IMR-90 (cell line): ENCODE measurements at regions not wholly inside any gene's neighbourhood (a gene's known extent, or its start where the extent isn't known, plus 50 kb on each side); places are given as distances from the start of the nearest gene placed in this dataset.
A peak's percentile ranks its signal among the peaks of the same experiment; 100 is the strongest.

ENCODE experiments used
- ATAC-seq: fragments of 200-7000 bp; cut with Tn5 transposase; 2 replicates; pipeline ENCODE4 v1.9.1; 2020; ENCODE audit warnings: low read depth, mild to moderate bottlenecking, moderate library complexity
- BruUV-seq: library from RNA; stranded (reverse); fragments of 400-500 nt; replicated peaks from 2 replicates; lab custom pipeline; 2021; lab: Mats Ljungman, UMichigan
- CTCF ChIA-PET: fragments of 300-600 bp; formaldehyde crosslinking; extraction: SDS; loops from one replicate; lab custom pipeline; 2021; ENCODE audit warnings: antibody characterized with exemption; lab: Yijun Ruan, JAX
- POLR2A ChIA-PET: fragments of 300-600 bp; sonication (Branson Sonifier 250); formaldehyde crosslinking; loops from one replicate; lab custom pipeline; 2022; ENCODE audit warnings: antibody characterized with exemption; ENCODE audit not compliant: unreplicated experiment; lab: Charles Lee
- DNase-seq: peaks from one replicate; pipeline ENCODE4 v3.0.0; 2013
- H2AFZ ChIP-seq: replicated peaks from 2 replicates; pipeline ENCODE3; 2013; ENCODE audit warnings: low read length, mild to moderate bottlenecking; ENCODE audit not compliant: poor library complexity
- H2AK5ac ChIP-seq: 2 replicates; pipeline ENCODE4 v1.6.1; 2013; ENCODE audit warnings: low read depth, low read length, inconsistent platforms
- H2AK9ac ChIP-seq: replicated peaks from 2 replicates; pipeline ENCODE3; 2013; ENCODE audit warnings: mild to moderate bottlenecking, low read depth, low read length, moderate library complexity; ENCODE audit not compliant: poor library complexity
- H2BK120ac ChIP-seq: 2 replicates; pipeline ENCODE4 v1.6.1; 2013; ENCODE audit warnings: low read depth, low read length, inconsistent platforms
- H2BK15ac ChIP-seq: 3 replicates; pipeline ENCODE4 v1.6.1; 2013; ENCODE audit warnings: low read depth, low read length, inconsistent platforms
- H2BK20ac ChIP-seq: 2 replicates; pipeline ENCODE4 v1.6.1; 2013; ENCODE audit warnings: low read depth, mild to moderate bottlenecking, inconsistent platforms, low read length, moderate library complexity
- H2BK5ac ChIP-seq: 2 replicates; pipeline ENCODE4 v1.6.1; 2013; ENCODE audit warnings: mild to moderate bottlenecking, low read depth, low read length, inconsistent platforms; ENCODE audit not compliant: poor library complexity, severe bottlenecking
- H3K14ac ChIP-seq: replicated peaks from 2 replicates; pipeline ENCODE4 v1.6.1; 2013; ENCODE audit warnings: low read depth, low read length, inconsistent platforms
- H3K18ac ChIP-seq: 2 replicates; pipeline ENCODE4 v1.6.1; 2013; ENCODE audit warnings: low read depth, low read length, control low read depth
- H3K23ac ChIP-seq: 2 replicates; pipeline ENCODE4 v1.6.1; 2013; ENCODE audit warnings: low read depth, low read length, inconsistent platforms
- H3K27ac ChIP-seq: 2 replicates; pipeline ENCODE4 v1.5.1; 2013; ENCODE audit warnings: mild to moderate bottlenecking, control low read depth, low read length; ENCODE audit not compliant: insufficient read depth
- H3K27me3 ChIP-seq: 2 replicates; pipeline ENCODE4 v1.6.1; 2013; ENCODE audit warnings: low read length; ENCODE audit not compliant: control insufficient read depth, insufficient read depth
- H3K36me3 ChIP-seq: 2 replicates; pipeline ENCODE4 v1.6.1; 2013; ENCODE audit warnings: low read length, mixed read lengths; ENCODE audit not compliant: control insufficient read depth, insufficient read depth
- H3K4ac ChIP-seq: 2 replicates; pipeline ENCODE4 v1.6.1; 2013; ENCODE audit warnings: low read depth, low read length, inconsistent platforms
- H3K4me1 ChIP-seq: 2 replicates; pipeline ENCODE4 v1.6.1; 2013; ENCODE audit warnings: low read length, mixed read lengths; ENCODE audit not compliant: control insufficient read depth, insufficient read depth
- H3K4me2 ChIP-seq: 2 replicates; pipeline ENCODE4 v1.6.1; 2013; ENCODE audit warnings: low read depth, mild to moderate bottlenecking, control low read depth, low read length, moderate library complexity
- H3K4me3 ChIP-seq: 2 replicates; pipeline ENCODE4 v1.5.1; 2013; ENCODE audit warnings: low read depth, mild to moderate bottlenecking, control low read depth, low read length, moderate library complexity; ENCODE audit not compliant: insufficient read depth
- H3K56ac ChIP-seq: 2 replicates; pipeline ENCODE4 v1.6.1; 2013; ENCODE audit warnings: low read length, inconsistent platforms; ENCODE audit not compliant: insufficient read depth; ENCODE audit errors: extremely low read depth
- H3K79me1 ChIP-seq, 2 experiments: 2 replicates each; pipeline ENCODE4 v1.6.1; 2013; ENCODE audit warnings: low read length in 2 of 2, inconsistent platforms in 1 of 2, low read depth in 1 of 2
- H3K9ac ChIP-seq: 2 replicates; pipeline ENCODE4 v1.6.1; 2013; ENCODE audit warnings: low read depth, low read length, control low read depth
- H3K9me1 ChIP-seq: 2 replicates; pipeline ENCODE4 v1.6.1; 2013; ENCODE audit warnings: low read length, inconsistent platforms; ENCODE audit not compliant: insufficient read depth
- H3K9me3 ChIP-seq: 2 replicates; pipeline ENCODE4 v1.6.1; 2013; ENCODE audit warnings: low read length; ENCODE audit not compliant: control insufficient read depth, insufficient read depth
- H4K20me1 ChIP-seq: 2 replicates; pipeline ENCODE4 v1.6.1; 2013; ENCODE audit warnings: low read length, inconsistent platforms; ENCODE audit not compliant: insufficient read depth
- H4K5ac ChIP-seq: 2 replicates; pipeline ENCODE4 v1.6.1; 2013; ENCODE audit warnings: mild to moderate bottlenecking, low read depth, low read length, control low read depth
- H4K8ac ChIP-seq, 2 experiments: 2 replicates each; pipeline ENCODE4 v1.6.1; 2013; ENCODE audit warnings: low read depth in 2 of 2, low read length in 2 of 2, control low read depth in 1 of 2, inconsistent platforms in 1 of 2
- H4K91ac ChIP-seq: 2 replicates; pipeline ENCODE4 v1.6.1; 2013; ENCODE audit warnings: low read depth, low read length, inconsistent platforms; ENCODE audit not compliant: insufficient read depth
- BHLHE40 ChIP-seq: fragments of 150-350 bp; IDR thresholded peaks from 2 replicates; pipeline ENCODE4 v1.6.1; 2016; ENCODE audit warnings: mild to moderate bottlenecking, low read depth, low read length
- MAFK ChIP-seq: IDR thresholded peaks from 2 replicates; pipeline ENCODE4 v1.6.1; 2012; ENCODE audit warnings: low read depth, low read length, improper control_type of control experiment
- NFE2L2 ChIP-seq: fragments of 150-350 bp; IDR thresholded peaks from 2 replicates; pipeline ENCODE4 v1.6.1; 2016; ENCODE audit warnings: low read depth, mild to moderate bottlenecking, low read length
- WGBS, 2 experiments: methylation state at CpG; one replicate each; pipeline versions ENCODE4 v1.1.5 to v1.1.7; 2013; ENCODE audit warnings: missing lambda C conversion rate in 2 of 2; ENCODE audit not compliant: insufficient read length in 1 of 2; ENCODE audit errors: extremely low coverage in 2 of 2; 5-methylcytosine and 5-hydroxymethylcytosine counted together
- dilution Hi-C: fragments of 300-500 bp; cut with HindIII; formaldehyde crosslinking; loops from one replicate; pipeline ENCODE4 v1.14.3; 2018; ENCODE audit warnings: low sequenced_read_pairs; ENCODE audit not compliant: unreplicated experiment
- in situ Hi-C: fragments of 300-500 bp; cut with MboI; formaldehyde crosslinking; loops from 3 replicates; pipeline ENCODE4 v1.14.3; 2019; ENCODE audit warnings: low sequenced_read_pairs, inconsistent platforms, mixed read lengths
- intact Hi-C: fragments of 100-400 bp; cut with micrococcal nuclease; formaldehyde crosslinking; loops from 2 replicates; pipeline ENCODE4 v1.10.0; 2022

DNA sequence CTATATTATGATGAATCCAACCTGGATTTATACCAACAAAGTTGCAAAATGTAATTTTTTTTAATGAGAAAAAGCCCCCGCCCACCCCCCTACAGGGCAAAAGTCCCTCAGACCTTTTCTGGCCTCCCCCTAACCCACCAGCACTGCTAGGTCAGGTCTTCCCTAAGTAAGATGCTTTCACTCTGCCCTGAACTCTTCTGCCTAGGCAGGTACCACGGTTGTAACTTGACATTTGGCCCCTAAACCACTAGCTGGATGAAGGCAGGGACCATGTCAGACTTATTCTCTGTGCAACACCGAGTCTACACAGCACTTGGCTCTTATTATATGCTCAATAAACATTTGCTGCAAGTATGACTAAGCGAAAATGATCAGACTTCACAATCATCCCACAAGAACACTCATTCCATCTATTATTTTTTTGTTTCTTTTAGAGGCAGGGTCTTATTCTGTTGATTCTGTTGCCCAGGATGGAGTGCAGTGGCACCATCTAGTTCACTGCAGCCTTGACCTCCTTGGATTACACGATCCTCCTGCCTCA is 63.2 kb downstream of the SPRING1 start:
- Histone ChIP-seq H2AFZ (peak overlapping the region; percentile 57), H4K8ac (no peak overlapping the region), H3K36me3 (no peaks in the 10 kb centered on the region), H2BK15ac (no peak overlapping the region), H4K5ac (no peak overlapping the region), H3K9ac (no peak overlapping the region), H2AK5ac (no peak overlapping the region), H3K9me1 (no peaks in the 10 kb centered on the region), H3K23ac (no peak overlapping the region), H4K91ac (no peak overlapping the region), H3K4ac (no peak overlapping the region), H4K20me1 (no peaks in the 10 kb centered on the region), H3K18ac (no peak overlapping the region; the same call in 1 of the 2 replicates), H3K14ac (no peak overlapping the region), H3K4me1 (peaks cover 2% of the 10 kb centered on the region; the same call in 1 of the 2 replicates), H3K56ac (no peak overlapping the region), H2BK120ac (no peak overlapping the region), H3K27ac (no peak overlapping the region), H3K4me2 (no peak overlapping the region), H3K4me3 (no peak overlapping the region), H3K9me3 (no peaks in the 10 kb centered on the region), H3K79me1 (no peaks in the 10 kb centered on the region), H2AK9ac (no peak overlapping the region), H2BK20ac (no peak overlapping the region), H3K27me3 (peaks cover 3% of the 10 kb centered on the region), H2BK5ac (no peak overlapping the region)
- dilution Hi-C loops, result no loop called here
- BruUV-seq, result no TSS peak
- TF ChIP-seq BHLHE40 (no peak), MAFK (peak; percentile 41), NFE2L2 (peak; percentile 90)
- in situ Hi-C loops, result no loop called here
- CTCF ChIA-PET, result no interaction called here
- DNase-seq (peak; percentile 50), ATAC-seq (peak; percentile 66)
- intact Hi-C loops, result no loop called here
- POLR2A ChIA-PET, result no interaction called here
- 33% methylated on average over 1 of the region's 5 CpGs; no CpG with 5 or more reads in 1 of the 2 experiments for WGBS, 2 experiments
